ENCODE measurements at regions not wholly inside any gene's neighbourhood (a gene's known extent, or its start where the extent isn't known, plus 50 kb on each side); places are given as distances from the start of the nearest gene placed in this dataset.

DNA sequence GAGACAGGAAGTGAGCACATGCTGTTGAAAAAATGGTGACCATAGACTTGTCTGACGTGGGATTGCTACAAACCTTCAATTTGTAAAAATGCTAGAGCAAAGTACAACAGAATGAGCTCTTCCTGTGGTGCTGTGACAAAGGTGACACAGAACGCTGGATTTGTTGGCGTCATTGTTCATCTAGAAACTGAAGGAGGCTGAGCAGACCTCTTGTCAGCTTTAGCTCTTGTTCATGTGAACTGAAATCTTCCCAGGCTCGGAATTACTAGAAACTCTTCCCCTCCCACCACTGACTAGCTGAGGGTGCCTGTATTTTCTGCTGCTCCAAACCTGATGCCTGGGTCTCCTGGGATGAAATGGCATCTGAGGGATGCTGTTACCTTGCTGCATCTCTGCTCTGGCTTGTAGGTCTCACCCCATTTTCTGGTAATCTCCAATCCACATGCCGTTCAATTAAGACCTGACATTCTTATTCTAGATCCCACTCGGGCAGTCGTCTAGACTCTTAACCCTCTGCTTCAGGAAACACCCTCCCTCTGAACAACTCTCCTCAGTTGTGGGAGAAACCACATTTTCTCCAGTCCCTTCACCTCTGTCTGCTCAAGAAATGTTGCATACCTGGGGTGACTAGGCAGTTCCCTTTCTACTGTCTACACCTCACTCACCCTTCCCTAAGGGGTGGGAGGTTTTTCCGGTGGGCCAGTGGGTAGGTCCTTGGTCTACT lies 349.3 kb downstream of the CXCL12 start:
- DNase-seq (ENCODE audit: low read depth in 2 of 2): no peak
- H3K4me3 ChIP-seq (replicated peaks in 1 of 2; ENCODE audit: low read depth in 2 of 2, low read length in 2 of 2): no peak overlapping the region
- TF ChIP-seq, protein P1, sequence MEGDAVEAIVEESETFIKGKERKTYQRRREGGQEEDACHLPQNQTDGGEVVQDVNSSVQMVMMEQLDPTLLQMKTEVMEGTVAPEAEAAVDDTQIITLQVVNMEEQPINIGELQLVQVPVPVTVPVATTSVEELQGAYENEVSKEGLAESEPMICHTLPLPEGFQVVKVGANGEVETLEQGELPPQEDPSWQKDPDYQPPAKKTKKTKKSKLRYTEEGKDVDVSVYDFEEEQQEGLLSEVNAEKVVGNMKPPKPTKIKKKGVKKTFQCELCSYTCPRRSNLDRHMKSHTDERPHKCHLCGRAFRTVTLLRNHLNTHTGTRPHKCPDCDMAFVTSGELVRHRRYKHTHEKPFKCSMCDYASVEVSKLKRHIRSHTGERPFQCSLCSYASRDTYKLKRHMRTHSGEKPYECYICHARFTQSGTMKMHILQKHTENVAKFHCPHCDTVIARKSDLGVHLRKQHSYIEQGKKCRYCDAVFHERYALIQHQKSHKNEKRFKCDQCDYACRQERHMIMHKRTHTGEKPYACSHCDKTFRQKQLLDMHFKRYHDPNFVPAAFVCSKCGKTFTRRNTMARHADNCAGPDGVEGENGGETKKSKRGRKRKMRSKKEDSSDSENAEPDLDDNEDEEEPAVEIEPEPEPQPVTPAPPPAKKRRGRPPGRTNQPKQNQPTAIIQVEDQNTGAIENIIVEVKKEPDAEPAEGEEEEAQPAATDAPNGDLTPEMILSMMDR (IDR thresholded peaks at IDR 0.05; ENCODE audit: low read depth, low read length): no peak

DNA sequence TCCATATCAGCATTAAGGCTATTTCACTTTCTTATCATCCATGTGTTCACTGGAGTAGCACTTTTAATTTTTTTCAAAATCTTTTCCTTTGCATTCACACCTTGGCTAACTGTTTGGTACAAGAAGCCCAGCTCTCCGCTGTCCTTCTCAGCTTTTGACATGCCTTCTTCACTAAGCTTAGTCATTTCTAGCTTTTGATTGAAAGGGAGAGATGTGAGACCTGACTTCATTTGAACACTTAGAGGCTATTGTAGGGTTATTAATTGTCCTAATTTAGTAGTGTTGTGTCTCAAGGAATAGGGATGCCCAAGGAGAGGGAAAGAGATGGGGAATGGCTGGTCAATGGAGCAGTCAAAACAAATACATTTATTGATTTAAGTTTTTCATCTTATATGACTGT lies 350.0 kb downstream of the CXCL12 start:
- H3K4me3 ChIP-seq (replicated peaks in 1 of 2; ENCODE audit: low read depth in 2 of 2, low read length in 2 of 2): no peak overlapping the region
- TF ChIP-seq, protein P1 (IDR thresholded peaks at IDR 0.05; ENCODE audit: low read depth, low read length): no peak

DNA sequence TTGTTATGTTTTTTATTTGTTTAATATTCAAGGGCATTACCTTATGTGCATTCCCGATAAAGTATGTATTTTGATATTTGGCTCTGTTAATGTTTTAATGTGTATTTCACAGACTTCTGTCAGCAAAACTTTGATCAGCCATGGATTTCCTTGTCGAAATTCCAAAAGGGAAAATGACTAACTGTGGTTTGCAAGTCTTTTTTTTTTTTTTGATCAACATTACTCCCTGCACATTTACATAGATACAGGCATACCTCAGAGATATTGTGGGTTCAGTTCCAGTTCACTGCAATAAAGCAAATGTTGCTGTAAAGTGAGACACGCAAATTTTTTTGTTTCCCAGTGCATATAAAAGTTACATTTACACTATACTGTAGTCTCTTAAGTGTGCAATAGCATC lies 351.9 kb downstream of the CXCL12 start:
- peak; percentile 32 to 82 for DNase-seq (ENCODE audit: low read depth in 2 of 2)
- H3K4me3 ChIP-seq (replicated peaks in 1 of 2; ENCODE audit: low read depth in 2 of 2, low read length in 2 of 2): no peak overlapping the region
- TF ChIP-seq, protein P1 (IDR thresholded peaks at IDR 0.05; ENCODE audit: low read depth, low read length): no peak

More for the DNA sequence above, 350.0 kb downstream of the CXCL12 start:
- DNase-seq (ENCODE audit: low read depth in 2 of 2): no peak

DNA sequence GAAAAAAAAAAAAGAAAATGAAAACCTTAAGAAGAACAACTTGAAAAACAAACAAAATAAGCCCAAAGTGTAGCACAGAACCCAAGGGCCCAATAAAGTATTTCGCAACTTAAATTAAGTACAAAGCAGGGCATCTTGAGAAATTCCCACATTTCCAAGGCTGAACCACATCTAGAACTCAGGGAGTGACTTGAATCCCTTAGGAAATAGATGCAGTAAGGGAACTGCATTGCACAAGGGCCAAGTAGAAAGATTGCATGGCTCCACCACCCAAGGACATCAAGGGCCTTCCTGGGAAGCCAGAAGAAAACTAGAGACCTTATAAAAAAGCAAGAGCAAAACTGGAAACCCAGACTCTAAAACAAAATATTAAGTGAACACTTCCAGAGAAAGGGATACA lies 352.7 kb downstream of the CXCL12 start:
- H3K4me3 ChIP-seq (replicated peaks in 1 of 2; ENCODE audit: low read depth in 2 of 2, low read length in 2 of 2): no peak overlapping the region
- TF ChIP-seq, protein P1 (IDR thresholded peaks at IDR 0.05; ENCODE audit: low read depth, low read length): no peak
- DNase-seq (ENCODE audit: low read depth in 2 of 2): peak; percentile 15 to 80

DNA sequence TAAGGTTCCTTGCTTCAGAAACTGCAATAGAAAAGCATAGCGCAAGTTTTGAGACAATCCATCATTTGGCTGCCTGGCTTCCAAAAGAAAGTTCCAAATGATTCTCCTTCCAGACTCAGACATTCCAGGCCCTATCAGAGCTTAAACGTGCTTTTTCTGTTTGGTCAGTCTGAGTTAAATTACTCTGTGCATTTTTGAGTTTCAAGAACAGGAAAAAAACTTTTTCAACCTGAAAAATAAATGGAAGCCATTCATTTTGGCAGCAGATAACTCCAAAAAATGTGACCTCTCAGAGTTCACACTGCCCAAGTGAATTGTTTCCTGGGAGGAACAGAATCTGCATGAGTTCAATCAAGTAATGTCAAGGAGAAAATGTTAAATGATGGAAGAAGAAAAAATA lies 354.2 kb downstream of the CXCL12 start:
- no peak overlapping the region for H3K4me3 ChIP-seq (replicated peaks in 1 of 2; ENCODE audit: low read depth in 2 of 2, low read length in 2 of 2)
- TF ChIP-seq, protein P1 (IDR thresholded peaks at IDR 0.05; ENCODE audit: low read depth, low read length): no peak
- peak in 1 of 2 donors; percentile 35 for DNase-seq (ENCODE audit: low read depth in 2 of 2)

GRCh38 chr10:44030132-44030531 lies 354.8 kb downstream of the CXCL12 start:
- TF ChIP-seq, protein P1 (IDR thresholded peaks at IDR 0.05; ENCODE audit: low read depth, low read length): no peak
- DNase-seq (ENCODE audit: low read depth in 2 of 2): no peak
- no peak overlapping the region for H3K4me3 ChIP-seq (replicated peaks in 1 of 2; ENCODE audit: low read depth in 2 of 2, low read length in 2 of 2)

Measured in cardiac fibroblast (primary cell).